ENCODE measurements at regions not wholly inside any gene's neighbourhood (a gene's known extent, or its start where the extent isn't known, plus 50 kb on each side); places are given as distances from the start of the nearest gene placed in this dataset.
"Not testable (repeated sequence)": the region's sequence is repeated elsewhere in the genome, so short reads cannot be mapped to it uniquely, and the experiment has no call there.

- no peak for DNase-seq
Measured at GRCh38 chr1:194476351-194476750, 1289.9 kb upstream of the B3GALT2 start.

DNA sequence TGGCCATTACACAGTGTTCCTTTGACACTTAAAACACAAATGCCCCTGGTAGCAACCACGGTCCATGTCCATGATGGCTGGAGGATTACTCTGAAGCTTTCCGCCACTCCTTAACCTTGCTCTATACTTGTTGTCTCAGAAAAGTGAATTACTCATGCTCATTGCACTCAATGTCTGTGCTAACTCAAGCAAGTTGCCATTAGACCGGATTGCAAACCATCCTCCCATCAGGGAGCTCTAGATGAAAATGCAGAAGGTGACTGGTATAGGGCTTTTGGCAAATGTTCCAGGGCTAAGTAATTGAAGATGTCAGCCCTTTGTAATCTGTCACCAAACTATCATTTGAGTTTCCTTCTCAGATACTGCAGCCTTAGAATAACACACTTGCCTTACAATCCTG, 1288.3 kb upstream of the B3GALT2 start:
- no peak for DNase-seq

GRCh38 chr1:194473766-194474165, 1287.4 kb upstream of the B3GALT2 start:
- DNase-seq, result no peak

DNA sequence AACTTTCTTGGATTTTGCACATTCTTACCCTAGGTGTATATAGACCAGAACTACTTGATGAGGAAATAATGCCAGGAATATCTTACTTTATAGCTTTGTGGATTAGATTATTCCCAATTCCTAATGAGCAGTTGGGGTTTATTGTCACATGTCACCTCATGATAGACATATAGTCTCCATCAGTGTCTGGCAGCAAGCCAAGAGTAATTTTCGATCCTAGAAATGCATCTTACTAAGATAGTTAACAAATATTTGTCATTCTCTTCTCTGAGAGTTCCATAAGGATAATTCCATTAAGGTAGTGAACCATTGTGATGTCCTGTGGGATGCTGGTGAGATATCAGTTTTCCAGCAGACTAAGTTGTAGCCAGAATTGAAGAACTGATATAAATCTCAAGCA, 1282.9 kb upstream of the B3GALT2 start:
- DNase-seq, result no peak

DNA sequence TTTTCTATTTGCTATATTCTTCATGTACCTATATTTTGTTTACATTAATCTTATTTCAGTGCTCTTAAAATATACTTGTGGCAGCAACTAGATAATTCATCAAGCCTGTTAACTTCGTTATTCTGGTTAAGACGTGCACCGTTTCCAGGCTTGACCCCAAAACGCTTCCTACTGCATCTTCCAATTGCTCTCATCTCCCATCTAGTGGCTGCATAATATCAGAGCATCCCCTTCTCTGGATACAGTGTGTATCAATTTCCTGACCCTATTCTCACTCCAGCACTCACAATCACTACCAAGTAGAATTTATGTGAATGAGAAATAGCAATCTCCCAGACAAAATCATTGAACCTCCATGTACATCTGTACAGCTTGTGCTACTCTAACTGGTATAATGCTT, 1280.3 kb upstream of the B3GALT2 start:
- DNase-seq, result no peak

DNA sequence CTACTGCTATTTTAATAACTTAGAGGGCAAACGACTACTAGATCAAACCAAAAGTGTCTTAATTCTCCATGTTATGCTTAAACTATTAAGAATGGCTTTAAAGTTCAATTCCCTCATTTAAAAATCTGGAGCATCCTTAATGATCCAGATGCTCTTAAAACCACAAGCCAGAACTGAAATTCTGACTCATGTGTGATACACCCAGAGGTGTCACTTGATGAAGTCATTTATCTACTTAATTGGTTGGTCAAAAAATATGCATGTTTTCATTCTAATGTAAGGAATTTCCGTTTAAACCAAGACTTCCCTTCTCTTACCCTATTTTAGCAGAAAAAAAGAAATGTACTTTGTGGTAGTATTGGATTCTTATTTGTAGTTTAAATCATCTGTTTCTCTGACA, 1261.2 kb upstream of the B3GALT2 start:
- DNase-seq, result no peak

GRCh38 chr1:194445244-194445643, 1258.8 kb upstream of the B3GALT2 start:
- DNase-seq, result no peak

GRCh38 chr1:194442901-194443575, 1256.6 kb upstream of the B3GALT2 start:
- no peak for DNase-seq

GRCh38 chr1:194437135-194437534, 1250.7 kb upstream of the B3GALT2 start:
- no peak for DNase-seq

- DNase-seq, result no peak
Measured at GRCh38 chr1:194431121-194431520, 1244.7 kb upstream of the B3GALT2 start.

DNA sequence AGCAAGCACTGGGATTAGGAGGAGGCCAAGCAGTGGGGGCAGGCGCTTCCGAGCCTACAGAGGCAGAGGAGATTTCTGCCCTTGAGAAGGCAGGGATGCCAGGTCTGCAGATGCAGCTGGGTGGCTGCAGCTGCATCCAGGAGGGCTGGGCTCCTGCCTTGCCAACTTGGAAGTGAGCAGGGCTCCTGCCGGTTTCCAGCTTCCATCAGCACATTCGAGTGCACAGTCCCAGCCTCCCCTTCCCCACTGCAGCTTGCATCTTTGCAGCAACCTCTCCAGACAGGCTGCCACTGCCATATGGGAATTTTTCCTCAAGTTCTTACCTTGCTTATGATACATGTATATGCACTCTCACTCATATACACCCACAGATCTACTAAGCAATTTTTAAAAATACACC, 1234.3 kb upstream of the B3GALT2 start:
- no peak for DNase-seq

DNA sequence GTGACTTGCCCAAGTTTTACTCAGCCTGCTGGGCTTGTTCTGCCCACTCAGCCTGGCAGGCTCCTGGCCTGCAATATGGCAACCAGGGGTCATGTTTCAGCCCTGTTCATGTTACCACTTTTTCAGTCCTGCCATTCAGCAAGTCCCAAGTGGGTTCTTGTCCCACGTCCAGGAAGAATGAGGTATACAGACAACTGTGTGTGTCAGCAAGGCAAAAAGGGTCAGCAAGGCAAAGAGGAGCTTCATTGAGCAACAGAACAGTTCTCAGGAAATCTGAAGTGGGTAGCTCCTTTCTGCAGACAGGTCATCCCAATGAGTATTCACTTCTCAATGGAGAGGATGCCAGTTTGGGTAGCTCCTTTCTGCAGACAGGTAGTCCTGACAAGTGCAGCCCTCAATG, 1233.3 kb upstream of the B3GALT2 start:
- no peak for DNase-seq

GRCh38 chr1:194410756-194411155, 1224.3 kb upstream of the B3GALT2 start:
- no peak for DNase-seq

GRCh38 chr1:194407238-194407637, 1220.8 kb upstream of the B3GALT2 start:
- not testable (repeated sequence) for DNase-seq

DNA sequence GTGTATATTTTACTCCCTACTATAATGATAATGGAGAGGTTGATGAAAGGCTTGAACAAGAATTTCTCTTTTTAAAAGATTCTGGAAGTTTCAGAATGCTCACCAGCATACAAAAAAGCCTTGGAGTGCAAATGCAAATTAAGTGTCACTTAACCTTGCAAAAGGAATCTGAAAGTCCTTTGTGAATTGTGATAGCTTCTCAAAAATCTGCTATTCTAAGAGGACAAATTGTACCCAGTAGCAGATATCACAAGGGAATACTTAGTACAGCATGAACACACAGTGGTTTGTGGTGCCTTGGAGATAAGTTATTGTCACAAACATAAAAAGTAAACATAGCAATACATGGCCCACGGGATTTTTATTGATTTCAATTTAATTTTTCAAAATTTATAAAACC, 1208.3 kb upstream of the B3GALT2 start:
- no peak for DNase-seq

GRCh38 chr1:194387531-194387930, 1201.1 kb upstream of the B3GALT2 start:
- DNase-seq, result no peak

DNA sequence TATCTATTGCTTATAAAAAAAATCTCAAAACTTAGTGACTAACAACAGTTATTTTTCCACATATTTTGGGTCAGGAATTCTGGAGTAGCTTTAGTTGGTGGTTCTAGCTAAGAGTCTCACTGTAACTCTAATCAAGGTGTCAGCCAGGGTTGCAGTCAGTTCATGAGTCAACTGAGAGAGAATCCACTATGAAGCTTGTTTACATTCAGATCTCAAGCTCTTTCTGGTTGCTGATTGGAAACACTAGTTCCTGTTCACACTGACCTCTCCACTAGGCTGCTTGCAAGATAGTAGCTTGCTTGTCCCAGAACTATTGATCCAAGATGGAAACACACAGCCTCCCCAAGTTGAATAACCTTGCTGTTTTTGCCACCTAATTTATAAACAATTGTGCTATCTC, 1192.1 kb upstream of the B3GALT2 start:
- DNase-seq, result no peak

- DNase-seq, result no peak
Measured at GRCh38 chr1:194374649-194375048, 1188.2 kb upstream of the B3GALT2 start.

DNA sequence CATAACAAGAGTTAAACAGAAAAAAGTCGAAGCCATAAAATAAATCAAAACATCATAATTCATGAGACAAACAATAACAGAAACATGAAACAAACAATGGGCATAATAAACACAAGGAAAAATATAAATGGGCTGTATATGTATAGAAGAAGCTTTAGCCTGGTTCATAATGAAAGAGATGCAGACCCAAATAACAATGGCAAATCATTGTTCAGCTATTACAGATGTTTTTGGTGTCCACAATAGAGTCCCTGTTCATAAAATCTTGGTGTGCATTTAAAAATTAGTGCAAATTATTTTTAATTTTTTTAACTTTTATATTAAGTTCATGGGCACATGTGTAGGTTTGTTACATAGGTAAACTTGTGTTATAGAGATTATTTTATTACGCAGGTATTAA, 1185.9 kb upstream of the B3GALT2 start:
- DNase-seq, result no peak

DNA sequence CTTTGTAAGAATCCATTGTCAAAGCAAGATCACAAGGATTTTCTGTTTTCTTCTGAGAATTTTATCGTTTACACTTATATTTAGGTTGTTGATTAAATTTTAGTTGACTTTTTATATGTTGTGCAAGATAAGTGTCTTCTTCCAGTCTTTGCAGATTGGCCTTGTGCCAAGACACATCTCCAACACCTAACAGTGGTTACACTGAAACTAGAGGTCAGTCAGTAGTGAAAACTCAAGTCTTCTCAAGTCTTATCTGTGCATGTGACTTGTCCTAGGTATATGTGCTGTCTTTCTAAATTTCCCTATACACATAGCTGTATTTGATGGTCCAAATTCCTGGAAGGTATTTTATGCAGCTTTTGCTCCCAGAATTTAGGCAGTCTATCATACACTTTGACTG, 1183.2 kb upstream of the B3GALT2 start:
- DNase-seq, result no peak

- DNase-seq, result no peak
Measured at GRCh38 chr1:194369060-194369459, 1182.6 kb upstream of the B3GALT2 start.

DNA sequence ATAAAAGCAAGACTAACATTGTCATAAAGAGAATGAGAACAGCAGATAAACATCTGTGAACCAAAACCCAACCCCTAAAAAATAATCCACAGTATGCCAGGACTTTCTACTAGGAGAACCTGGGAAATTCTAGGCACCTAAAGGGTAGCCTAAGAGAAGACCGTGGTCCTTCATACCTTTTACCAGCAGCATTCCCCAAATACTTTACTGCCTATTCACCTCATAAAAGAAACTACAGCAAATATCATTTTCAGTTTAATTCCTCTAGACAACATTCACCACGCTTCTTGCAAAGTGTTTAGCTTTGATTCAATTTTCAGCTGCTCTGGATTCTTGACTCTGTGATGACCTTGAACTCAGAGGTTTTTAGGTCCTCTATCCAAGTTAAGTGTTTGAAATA, 1180.7 kb upstream of the B3GALT2 start:
- no peak for DNase-seq

- DNase-seq, result no peak
Measured at GRCh38 chr1:194366705-194367104, 1180.3 kb upstream of the B3GALT2 start.

GRCh38 chr1:194362327-194362726, 1175.9 kb upstream of the B3GALT2 start:
- DNase-seq, result no peak

GRCh38 chr1:194361374-194362131, 1175.1 kb upstream of the B3GALT2 start:
- no peak for DNase-seq

Data from activated naive CD4-positive, alpha-beta T cell treated with anti-CD3 and anti-CD28 coated beads, Interleukin-2, amount 50 U/mL, for 16 hours (primary cell).